ENCODE measurements at regions not wholly inside any gene's neighbourhood (a gene's known extent, or its start where the extent isn't known, plus 50 kb on each side); places are given as distances from the start of the nearest gene placed in this dataset.

GRCh38 chr6:159373670-159374069 lies 204.5 kb downstream of the FNDC1 start:
- no peak overlapping the region for H3K4me3 ChIP-seq (ENCODE audit: low read length)

GRCh38 chr6:159372333-159372732 lies 203.1 kb downstream of the FNDC1 start:
- TF ChIP-seq CTCF (IDR thresholded peaks at IDR 0.05; ENCODE audit: insufficient read depth, low read depth, low read length, missing control alignments) = no peak
- no peak for DNase-seq (ENCODE audit: low read depth)
- H3K4me3 ChIP-seq (ENCODE audit: low read length) = no peak overlapping the region

More at GRCh38 chr6:159373670-159374069, 204.5 kb downstream of the FNDC1 start:
- TF ChIP-seq CTCF (IDR thresholded peaks at IDR 0.05; ENCODE audit: insufficient read depth, low read depth, low read length, missing control alignments) = no peak
- no peak for DNase-seq (ENCODE audit: low read depth)

- H3K4me3 ChIP-seq (ENCODE audit: low read length) = no peak overlapping the region
- DNase-seq (ENCODE audit: low read depth) = peak; percentile 2
- TF ChIP-seq CTCF (IDR thresholded peaks at IDR 0.05; ENCODE audit: insufficient read depth, low read depth, low read length, missing control alignments) = no peak
Measured at GRCh38 chr6:159360306-159360705, 191.1 kb downstream of the FNDC1 start.

- no peak overlapping the region for H3K4me3 ChIP-seq (ENCODE audit: low read length)
- TF ChIP-seq CTCF (IDR thresholded peaks at IDR 0.05; ENCODE audit: insufficient read depth, low read depth, low read length, missing control alignments) = no peak
- DNase-seq (ENCODE audit: low read depth) = no peak
Measured at GRCh38 chr6:159359581-159360297, 190.5 kb downstream of the FNDC1 start.

- no peak overlapping the region for H3K4me3 ChIP-seq (ENCODE audit: low read length)
- DNase-seq (ENCODE audit: low read depth) = no peak
- TF ChIP-seq CTCF (IDR thresholded peaks at IDR 0.05; ENCODE audit: insufficient read depth, low read depth, low read length, missing control alignments) = no peak
Measured at GRCh38 chr6:159358562-159358961, 189.4 kb downstream of the FNDC1 start.

- no peak overlapping the region for H3K4me3 ChIP-seq (ENCODE audit: low read length)
- DNase-seq (ENCODE audit: low read depth) = no peak
- no peak for TF ChIP-seq CTCF (IDR thresholded peaks at IDR 0.05; ENCODE audit: insufficient read depth, low read depth, low read length, missing control alignments)
Measured at GRCh38 chr6:159357211-159357915, 188.2 kb downstream of the FNDC1 start.

Data from epithelial cell of esophagus (primary cell).